Fibroblast of peridontal ligament (primary cell): ENCODE measurements at regions not wholly inside any gene's neighbourhood (a gene's known extent, or its start where the extent isn't known, plus 50 kb on each side); places are given as distances from the start of the nearest gene placed in this dataset.

Experiments used
- DNase-seq: peaks from one replicate; pipeline ENCODE4 v3.0.0-alpha.2; 2010; ENCODE audit errors: extremely low read depth

DNA sequence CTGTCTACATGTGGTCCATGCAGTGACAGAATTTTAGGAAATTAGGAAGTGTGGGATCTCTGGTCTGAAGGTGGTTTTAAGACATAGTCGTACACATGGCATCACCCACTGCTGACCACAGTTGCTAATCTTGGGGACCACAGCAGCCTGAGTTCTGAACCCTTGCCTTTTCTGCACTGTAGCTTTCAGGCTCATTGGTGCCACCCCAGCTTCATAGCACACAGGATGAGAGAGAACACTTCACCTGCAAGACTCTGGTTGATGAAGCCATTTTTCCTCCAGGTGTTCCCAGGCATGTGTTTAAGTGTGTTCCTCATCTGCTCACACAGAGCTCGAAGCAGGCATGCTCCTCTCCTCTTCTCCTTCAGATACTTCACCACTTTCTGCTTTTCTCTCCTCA is 68.2 kb upstream of the S1PR3 start:
- no peak for DNase-seq

DNA sequence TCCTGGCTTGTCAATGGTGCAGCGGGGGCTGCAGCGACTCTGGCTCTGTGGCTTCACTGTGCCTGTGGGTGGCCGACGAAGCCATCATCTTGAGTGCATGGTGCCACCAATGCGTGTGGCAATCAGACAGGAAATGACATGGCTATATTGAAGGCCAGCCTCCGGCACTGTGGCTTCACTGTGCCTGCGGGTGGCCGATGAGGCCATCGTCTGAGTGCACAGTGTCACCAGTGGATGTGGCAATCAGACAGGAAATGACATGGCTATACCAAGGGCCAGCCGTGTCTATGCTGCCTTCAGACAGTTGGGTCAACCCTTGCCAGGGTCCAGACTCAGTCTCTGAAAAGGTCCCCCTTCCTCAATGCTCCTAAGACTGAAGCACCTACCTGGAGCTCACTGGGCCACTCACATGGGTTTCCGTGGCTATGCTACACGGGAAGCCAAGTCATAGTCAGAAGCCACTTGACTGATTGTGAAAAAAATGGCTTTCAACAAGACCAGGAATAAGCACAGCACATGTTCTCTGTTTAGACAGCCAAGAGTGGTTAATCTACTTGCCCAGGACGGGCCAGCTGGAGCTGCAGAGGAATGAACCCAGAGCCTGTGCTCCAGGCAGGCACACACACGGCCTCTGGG is 67.5 kb upstream of the S1PR3 start:
- no peak for DNase-seq

- DNase-seq: no peak
Observed at GRCh38 chr9:88925481-88925880, 65.8 kb upstream of the S1PR3 start.

- DNase-seq: no peak
Observed at GRCh38 chr9:88926781-88927505, 64.3 kb upstream of the S1PR3 start.

DNA sequence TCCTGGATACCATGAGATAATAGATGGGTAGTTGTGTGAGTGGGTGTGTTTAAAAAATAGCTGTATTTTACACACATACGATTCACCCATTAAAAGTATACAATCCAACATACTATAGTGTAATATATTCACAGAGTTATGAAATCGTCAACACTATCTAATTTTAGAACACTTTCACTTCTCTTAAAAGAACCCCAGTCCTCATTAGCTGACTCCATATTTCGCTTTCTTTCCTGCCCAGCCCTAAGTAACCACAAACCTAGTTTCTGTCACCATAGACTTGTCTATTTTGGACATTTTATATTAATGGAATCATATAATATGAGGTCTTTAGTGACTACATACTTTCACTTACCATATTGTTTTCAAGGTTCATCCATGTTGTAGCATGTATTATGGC is 63.8 kb upstream of the S1PR3 start:
- DNase-seq: no peak

- no peak for DNase-seq
Observed at GRCh38 chr9:88930716-88931115, 60.6 kb upstream of the S1PR3 start.

GRCh38 chr9:88932766-88933165 is 58.5 kb upstream of the S1PR3 start:
- DNase-seq: no peak

GRCh38 chr9:88933607-88934379 is 57.5 kb upstream of the S1PR3 start:
- no peak for DNase-seq

- no peak for DNase-seq
Observed at GRCh38 chr9:88934876-88935535, 56.3 kb upstream of the S1PR3 start.

DNA sequence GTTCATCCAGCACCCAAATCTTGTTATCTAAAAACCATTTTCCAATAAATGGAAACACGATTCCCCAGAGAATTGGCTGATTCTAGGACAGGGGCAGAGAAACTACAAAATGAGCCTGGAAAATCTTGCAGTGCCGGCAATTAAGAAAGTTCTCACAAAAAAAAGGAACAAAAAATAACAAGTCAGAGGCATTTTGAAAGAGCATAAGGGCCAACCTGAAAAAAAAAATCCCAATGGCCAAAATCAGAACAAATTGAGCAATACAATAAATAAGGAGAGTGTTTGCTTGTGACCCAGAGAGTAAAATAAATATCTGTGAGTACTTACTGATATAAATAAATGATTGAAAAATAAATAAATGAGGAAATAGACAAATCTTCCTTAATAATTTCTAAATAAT is 55.1 kb upstream of the S1PR3 start:
- no peak for DNase-seq

GRCh38 chr9:88936668-88937067 is 54.6 kb upstream of the S1PR3 start:
- DNase-seq: no peak

DNA sequence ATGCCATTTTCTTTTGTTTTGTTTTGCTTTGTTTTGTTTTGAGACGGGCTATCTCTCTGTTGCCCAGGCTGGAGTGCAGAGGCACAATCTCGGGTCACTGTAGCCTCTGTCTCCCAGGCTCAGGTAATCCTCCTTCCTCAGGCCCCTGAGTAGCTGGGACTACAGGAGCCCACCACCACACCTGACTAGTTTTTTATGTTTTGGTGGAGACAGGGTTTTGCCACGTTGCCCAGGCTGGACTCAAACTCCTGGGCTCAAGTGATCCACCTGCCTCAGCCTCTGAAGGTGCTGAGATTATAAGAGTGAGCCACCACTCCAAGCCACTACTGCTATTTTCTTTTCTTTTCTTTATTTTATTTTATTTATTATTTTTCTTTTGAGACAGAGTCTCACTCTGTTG is 54.0 kb upstream of the S1PR3 start:
- DNase-seq: no peak

- DNase-seq: no peak
Observed at GRCh38 chr9:88938189-88938588, 53.1 kb upstream of the S1PR3 start.
